HG03442 (cell line): ENCODE measurements at regions not wholly inside any gene's neighbourhood (a gene's known extent, or its start where the extent isn't known, plus 50 kb on each side); places are given as distances from the start of the nearest gene placed in this dataset.
"Not testable (repeated sequence)": the region's sequence is repeated elsewhere in the genome, so short reads cannot be mapped to it uniquely, and the experiment has no call there.

ENCODE experiments used
- ATAC-seq: cut with Tn5 transposase; IDR thresholded peaks from one replicate; pipeline ENCODE4 v1.9.1; 2021; ENCODE audit warnings: mild to moderate bottlenecking, moderate library complexity; ENCODE audit not compliant: unreplicated experiment

- ATAC-seq = no peak
These were observed 119.4 kb upstream of the SPIN4 start for GRCh38 chrX:63470506-63470905.

GRCh38 chrX:63466690-63467089 lies 115.6 kb upstream of the SPIN4 start:
- no peak for ATAC-seq

GRCh38 chrX:63458981-63459380 lies 107.8 kb upstream of the SPIN4 start:
- no peak for ATAC-seq

GRCh38 chrX:63453571-63453970 lies 102.4 kb upstream of the SPIN4 start:
- no peak for ATAC-seq

- no peak for ATAC-seq
These were observed 90.6 kb upstream of the SPIN4 start for GRCh38 chrX:63441717-63442116.

GRCh38 chrX:63439580-63439979 lies 88.4 kb upstream of the SPIN4 start:
- no peak for ATAC-seq

- no peak for ATAC-seq
These were observed 85.7 kb upstream of the SPIN4 start for GRCh38 chrX:63436865-63437264.

GRCh38 chrX:63434665-63435064 lies 83.5 kb upstream of the SPIN4 start:
- ATAC-seq = no peak

- no peak for ATAC-seq
These were observed 83.1 kb upstream of the SPIN4 start for GRCh38 chrX:63434206-63434605.

GRCh38 chrX:63430026-63430425 lies 78.9 kb upstream of the SPIN4 start:
- ATAC-seq = no peak

- no peak for ATAC-seq
These were observed 77.2 kb upstream of the SPIN4 start for GRCh38 chrX:63428348-63428747.

- no peak for ATAC-seq
These were observed 75.4 kb upstream of the SPIN4 start for GRCh38 chrX:63426519-63426918.

GRCh38 chrX:63424063-63424462 lies 72.9 kb upstream of the SPIN4 start:
- ATAC-seq = no peak

GRCh38 chrX:63421411-63421810 lies 70.3 kb upstream of the SPIN4 start:
- ATAC-seq = no peak

GRCh38 chrX:63418211-63418610 lies 67.1 kb upstream of the SPIN4 start:
- no peak for ATAC-seq

- ATAC-seq = no peak
These were observed 66.5 kb upstream of the SPIN4 start for GRCh38 chrX:63417649-63418048.

- not testable (repeated sequence) for ATAC-seq
These were observed 58.8 kb upstream of the SPIN4 start for GRCh38 chrX:63409934-63410333.

GRCh38 chrX:63408050-63408449 lies 56.9 kb upstream of the SPIN4 start:
- no peak for ATAC-seq

- ATAC-seq = no peak
These were observed 53.2 kb upstream of the SPIN4 start for GRCh38 chrX:63404332-63404731.

GRCh38 chrX:63402106-63402505 lies 51.0 kb upstream of the SPIN4 start:
- ATAC-seq = no peak
